GM12878 (cell line): ENCODE measurements at regions not wholly inside any gene's neighbourhood (a gene's known extent, or its start where the extent isn't known, plus 50 kb on each side); places are given as distances from the start of the nearest gene placed in this dataset.

Experiments used
- ATAC-seq: fragments of 200-7000 bp; cut with Tn5 transposase; 3 replicates; pipeline ENCODE4 v1.9.1; 2020; ENCODE audit warnings: mild to moderate bottlenecking, moderate library complexity
- BruUV-seq: library from RNA; stranded (reverse); fragments of 400-500 nt; replicated peaks from 2 replicates; lab custom pipeline; 2021; lab: Mats Ljungman, UMichigan
- CTCF ChIA-PET: fragments of 300-600 bp; sonication (Branson Sonifier 250); formaldehyde crosslinking; extraction: SDS; loops from one replicate; lab custom pipeline; 2021; ENCODE audit warnings: inconsistent platforms; lab: Yijun Ruan, JAX
- POLR2A ChIA-PET: fragments of 350-600 bp; formaldehyde crosslinking; extraction: SDS; loops from one replicate; lab custom pipeline; 2021; ENCODE audit warnings: inconsistent platforms; lab: Charles Lee
- RAD21 ChIA-PET: fragments of 300-600 bp; sonication (Branson Sonifier 250); formaldehyde crosslinking; loops from one replicate; lab custom pipeline; 2023; ENCODE audit warnings: antibody characterized with exemption; ENCODE audit not compliant: unreplicated experiment; lab: Charles Lee
- SMC1A ChIA-PET: fragments of 300-600 bp; sonication (Branson Sonifier 250); formaldehyde crosslinking; loops from one replicate; lab custom pipeline; 2023; ENCODE audit not compliant: unreplicated experiment, uncharacterized antibody; lab: Charles Lee
- DNase-seq: peaks from one replicate; pipeline ENCODE4 v3.0.0-alpha.2; 2011; ENCODE audit warnings: low read depth, low spot score
- FAIRE-seq: peaks from 3 replicates; lab custom pipeline; 2011; peaks lifted over from hg19 to GRCh38; lab: Jason Lieb, UNC
- H2AFZ ChIP-seq: 2 replicates; pipeline ENCODE4 v1.6.0; 2011; ENCODE audit warnings: low read depth, low read length, control low read depth; ENCODE audit not compliant: control insufficient read depth
- H3K27ac ChIP-seq: 2 replicates; pipeline ENCODE4 v1.5.1; 2011; ENCODE audit warnings: control low read depth; ENCODE audit not compliant: control insufficient read depth, insufficient read depth
- H3K27me3 ChIP-seq, 2 experiments: replicated peaks in 1 of 2; 2 replicates each; pipeline versions ENCODE4 v1.6.0 to v1.6.1; 2011; ENCODE audit warnings: low read length in 1 of 2; ENCODE audit not compliant: control insufficient read depth in 2 of 2, insufficient read depth in 2 of 2
- H3K36me3 ChIP-seq, 2 experiments: 2 replicates each; pipeline ENCODE4 v1.5.1; 2011; ENCODE audit warnings: low read length in 1 of 2; ENCODE audit not compliant: control insufficient read depth in 2 of 2, insufficient read depth in 2 of 2
- H3K4me1 ChIP-seq: 2 replicates; pipeline ENCODE4 v1.6.1; 2011; ENCODE audit warnings: mild to moderate bottlenecking, low read length, moderate library complexity, mixed read lengths; ENCODE audit not compliant: control insufficient read depth, insufficient read depth
- H3K4me2 ChIP-seq: 2 replicates; pipeline ENCODE4 v1.6.0; 2011; ENCODE audit warnings: control low read depth; ENCODE audit not compliant: control insufficient read depth, insufficient read depth
- H3K4me3 ChIP-seq: fragments of 200-600 bp; sonication (generic); 2 replicates; pipeline ENCODE4 v1.5.1; 2016
- H3K79me2 ChIP-seq: 2 replicates; pipeline ENCODE4 v1.6.0; 2011; ENCODE audit warnings: low read length; ENCODE audit not compliant: control insufficient read depth, insufficient read depth
- H3K9ac ChIP-seq: 2 replicates; pipeline ENCODE4 v1.8.0; 2011; ENCODE audit warnings: low read length, control low read depth, mixed read lengths; ENCODE audit not compliant: control insufficient read depth, insufficient read depth
- H3K9me3 ChIP-seq: replicated peaks from 3 replicates; pipeline ENCODE4 v1.5.1; 2011; ENCODE audit warnings: mild to moderate bottlenecking, low read length; ENCODE audit not compliant: control insufficient read depth, insufficient read depth
- H4K20me1 ChIP-seq: 2 replicates; pipeline ENCODE4 v1.6.0; 2011; ENCODE audit not compliant: control insufficient read depth, insufficient read depth
- CBFB ChIP-seq: IDR thresholded peaks from 2 replicates; pipeline ENCODE4 v1.6.1; 2016; ENCODE audit warnings: antibody characterized with exemption, low read depth
- IRF3 ChIP-seq: fragments of 450-650 bp; IDR thresholded peaks from 2 replicates; pipeline ENCODE4 v1.6.1; 2014; ENCODE audit warnings: mild to moderate bottlenecking
- MLLT1 ChIP-seq: fragments of 450-650 bp; IDR thresholded peaks from 2 replicates; pipeline ENCODE4 v1.6.1; 2016; ENCODE audit warnings: mild to moderate bottlenecking
- NFYB ChIP-seq: IDR thresholded peaks from 2 replicates; pipeline ENCODE4 v1.6.1; 2011; ENCODE audit warnings: low read depth, mild to moderate bottlenecking, low read length, improper control_type of control experiment, moderate library complexity; ENCODE audit not compliant: insufficient read depth
- NKRF ChIP-seq: fragments of 450-650 bp; conservative IDR thresholded peaks from 2 replicates; pipeline ENCODE4 v1.6.1; 2017; ENCODE audit warnings: mild to moderate bottlenecking, moderate library complexity
- REST ChIP-seq: IDR thresholded peaks from 2 replicates; pipeline ENCODE4 v1.6.1; 2012; ENCODE audit warnings: mild to moderate bottlenecking, low read depth, low read length
- SKIL ChIP-seq: fragments of 450-650 bp; IDR thresholded peaks from 2 replicates; pipeline ENCODE4 v1.6.1; 2017; ENCODE audit warnings: mild to moderate bottlenecking, low read depth, inconsistent platforms; ENCODE audit not compliant: poor library complexity, severe bottlenecking
- SREBF1 ChIP-seq: IDR thresholded peaks from 2 replicates; pipeline ENCODE4 v1.6.1; 2012; ENCODE audit warnings: mild to moderate bottlenecking, low read length
- SREBF2 ChIP-seq: IDR thresholded peaks from 2 replicates; pipeline ENCODE4 v1.6.1; 2012; ENCODE audit warnings: mild to moderate bottlenecking, low read length
- USF1 ChIP-seq: IDR thresholded peaks from 2 replicates; pipeline ENCODE4 v1.6.1; 2011; ENCODE audit warnings: borderline replicate concordance, low read depth, mild to moderate bottlenecking, moderate library complexity, mixed read lengths, low read length; ENCODE audit not compliant: insufficient read depth; ENCODE audit errors: extremely low read length
- YY1 ChIP-seq: IDR thresholded peaks from 2 replicates; pipeline ENCODE4 v1.6.1; 2011; ENCODE audit warnings: low read depth, mild to moderate bottlenecking, low read length
- WGBS: methylation state at CpG from one replicate; pipeline ENCODE4 v1.1.6; 2016; ENCODE audit warnings: low lambda C conversion rate; ENCODE audit not compliant: insufficient replicate concordance, insufficient coverage; ENCODE audit errors: missing lambda C conversion rate; 5-methylcytosine and 5-hydroxymethylcytosine counted together
- in situ Hi-C: fragments of 300-500 bp; cut with MboI; formaldehyde crosslinking; loops from 9 replicates; pipeline ENCODE4 v1.14.3; 2018; ENCODE audit warnings: mixed read lengths
- intact Hi-C: fragments of 100-400 bp; cut with micrococcal nuclease; formaldehyde crosslinking; loops from one replicate; pipeline ENCODE4 v1.14.2; 2022; ENCODE audit not compliant: unreplicated experiment

- TF ChIP-seq CBFB = no peak
- no peak for TF ChIP-seq SREBF1
- no peak for TF ChIP-seq USF1
- TF ChIP-seq SREBF2 = no peak
- no peak for TF ChIP-seq IRF3
Observed at GRCh38 chr5:3833566-3833965, 237.9 kb downstream of the IRX1 start (continued).

- ChIA-PET CTCF (no interaction called here), RAD21 (no interaction called here), SMC1A (interaction anchor here (0.9 kb wide), 1 partner anchor 9 kb away, joined by 3 read pairs; no protein-coding TSS in a partner anchor), POLR2A (no interaction called here)
- Histone ChIP-seq H3K4me2 (no peak overlapping the region), H3K27me3 (no peaks in the 10 kb centered on the region), H4K20me1 (no peaks in the 10 kb centered on the region), H3K4me1 (no peaks in the 10 kb centered on the region), H3K79me2 (no peaks in the 10 kb centered on the region), H3K9me3 (no peaks in the 10 kb centered on the region), H2AFZ (no peak overlapping the region), H3K27ac (no peak overlapping the region), H3K9ac (no peak overlapping the region), H3K4me3 (no peak overlapping the region), H3K36me3 (no peaks in the 10 kb centered on the region)
- TF ChIP-seq REST (no peak), NKRF (no peak), SKIL (no peak), YY1 (no peak), MLLT1 (no peak), NFYB (no peak)
- no TSS peak for BruUV-seq
- WGBS = 16% methylated on average over 8 of the region's 8 CpGs
- intact Hi-C loops (no loop called here), in situ Hi-C loops (no loop called here)
- ATAC-seq (no peak), DNase-seq (no peak), FAIRE-seq (no peak)
Observed at GRCh38 chr5:3835811-3836210, 240.2 kb downstream of the IRX1 start.
